ENCODE measurements at regions not wholly inside any gene's neighbourhood (a gene's known extent, or its start where the extent isn't known, plus 50 kb on each side); places are given as distances from the start of the nearest gene placed in this dataset.

GRCh38 chr6:42505385-42505718 is 53.6 kb upstream of the TRERF1 start:
- TF ChIP-seq CTCF (conservative IDR thresholded peaks at IDR 0.05) (no peak), EZH2 (IDR thresholded peaks at IDR 0.05; ENCODE audit: low read depth) (no peak)

Data from PC-9 (cell line).